ENCODE measurements at regions not wholly inside any gene's neighbourhood (a gene's known extent, or its start where the extent isn't known, plus 50 kb on each side); places are given as distances from the start of the nearest gene placed in this dataset.

- no peaks in the 10 kb centered on the region for H3K36me3 ChIP-seq (ENCODE audit: control insufficient read depth, low read depth, low read length)
- H3K27ac ChIP-seq (ENCODE audit: low read length): no peak overlapping the region
- no peak overlapping the region for H3K4me3 ChIP-seq (ENCODE audit: low read length)
- H3K9me3 ChIP-seq (ENCODE audit: control insufficient read depth, low read depth, low read length): no peaks in the 10 kb centered on the region
- no peaks in the 10 kb centered on the region for H3K4me1 ChIP-seq (ENCODE audit: control insufficient read depth, low read depth, low read length)
- H3K27me3 ChIP-seq (ENCODE audit: control insufficient read depth, insufficient read depth, low read length): no peaks in the 10 kb centered on the region
- H3K9ac ChIP-seq (ENCODE audit: low read length): no peak overlapping the region
Observed at GRCh38 chr7:119916501-119916900, 356.5 kb upstream of the KCND2 start.

- H3K27me3 ChIP-seq (ENCODE audit: control insufficient read depth, insufficient read depth, low read length): no peaks in the 10 kb centered on the region
- no peak overlapping the region for H3K27ac ChIP-seq (ENCODE audit: low read length)
- H3K4me3 ChIP-seq (ENCODE audit: low read length): no peak overlapping the region
- no peak overlapping the region for H3K9ac ChIP-seq (ENCODE audit: low read length)
- no peaks in the 10 kb centered on the region for H3K4me1 ChIP-seq (ENCODE audit: control insufficient read depth, low read depth, low read length)
- no peaks in the 10 kb centered on the region for H3K9me3 ChIP-seq (ENCODE audit: control insufficient read depth, low read depth, low read length)
- H3K36me3 ChIP-seq (ENCODE audit: control insufficient read depth, low read depth, low read length): no peaks in the 10 kb centered on the region
Observed at GRCh38 chr7:119918185-119918584, 354.8 kb upstream of the KCND2 start.

- no peaks in the 10 kb centered on the region for H3K4me1 ChIP-seq (ENCODE audit: control insufficient read depth, low read depth, low read length)
- H3K27ac ChIP-seq (ENCODE audit: low read length): no peak overlapping the region
- H3K9me3 ChIP-seq (ENCODE audit: control insufficient read depth, low read depth, low read length): no peaks in the 10 kb centered on the region
- H3K27me3 ChIP-seq (ENCODE audit: control insufficient read depth, insufficient read depth, low read length): no peaks in the 10 kb centered on the region
- H3K9ac ChIP-seq (ENCODE audit: low read length): no peak overlapping the region
- no peaks in the 10 kb centered on the region for H3K36me3 ChIP-seq (ENCODE audit: control insufficient read depth, low read depth, low read length)
- H3K4me3 ChIP-seq (ENCODE audit: low read length): no peak overlapping the region
Observed at GRCh38 chr7:119919986-119920385, 353.0 kb upstream of the KCND2 start.

- H3K27ac ChIP-seq (ENCODE audit: low read length): no peak overlapping the region
- no peaks in the 10 kb centered on the region for H3K9me3 ChIP-seq (ENCODE audit: control insufficient read depth, low read depth, low read length)
- no peaks in the 10 kb centered on the region for H3K4me1 ChIP-seq (ENCODE audit: control insufficient read depth, low read depth, low read length)
- no peak overlapping the region for H3K9ac ChIP-seq (ENCODE audit: low read length)
- H3K36me3 ChIP-seq (ENCODE audit: control insufficient read depth, low read depth, low read length): no peaks in the 10 kb centered on the region
- H3K4me3 ChIP-seq (ENCODE audit: low read length): no peak overlapping the region
- no peaks in the 10 kb centered on the region for H3K27me3 ChIP-seq (ENCODE audit: control insufficient read depth, insufficient read depth, low read length)
Observed at GRCh38 chr7:119925581-119926289, 347.2 kb upstream of the KCND2 start.

- Histone ChIP-seq H3K9ac (ENCODE audit: low read length) (no peak overlapping the region), H3K27me3 (ENCODE audit: control insufficient read depth, insufficient read depth, low read length) (no peaks in the 10 kb centered on the region), H3K4me1 (ENCODE audit: control insufficient read depth, low read depth, low read length) (no peaks in the 10 kb centered on the region), H3K4me3 (ENCODE audit: low read length) (no peak overlapping the region), H3K9me3 (ENCODE audit: control insufficient read depth, low read depth, low read length) (no peaks in the 10 kb centered on the region), H3K36me3 (ENCODE audit: control insufficient read depth, low read depth, low read length) (no peaks in the 10 kb centered on the region), H3K27ac (ENCODE audit: low read length) (no peak overlapping the region)
Observed at GRCh38 chr7:119929891-119930290, 343.1 kb upstream of the KCND2 start.

- H3K9ac ChIP-seq (ENCODE audit: low read length): no peak overlapping the region
- H3K27ac ChIP-seq (ENCODE audit: low read length): no peak overlapping the region
- no peaks in the 10 kb centered on the region for H3K9me3 ChIP-seq (ENCODE audit: control insufficient read depth, low read depth, low read length)
- H3K36me3 ChIP-seq (ENCODE audit: control insufficient read depth, low read depth, low read length): no peaks in the 10 kb centered on the region
- no peak overlapping the region for H3K4me3 ChIP-seq (ENCODE audit: low read length)
- H3K4me1 ChIP-seq (ENCODE audit: control insufficient read depth, low read depth, low read length): no peaks in the 10 kb centered on the region
- no peaks in the 10 kb centered on the region for H3K27me3 ChIP-seq (ENCODE audit: control insufficient read depth, insufficient read depth, low read length)
Observed at GRCh38 chr7:119931230-119931824, 341.6 kb upstream of the KCND2 start.

- Histone ChIP-seq H3K9me3 (ENCODE audit: control insufficient read depth, low read depth, low read length) (no peaks in the 10 kb centered on the region), H3K9ac (ENCODE audit: low read length) (no peak overlapping the region), H3K36me3 (ENCODE audit: control insufficient read depth, low read depth, low read length) (no peaks in the 10 kb centered on the region), H3K27ac (ENCODE audit: low read length) (no peak overlapping the region), H3K4me1 (ENCODE audit: control insufficient read depth, low read depth, low read length) (no peaks in the 10 kb centered on the region), H3K27me3 (ENCODE audit: control insufficient read depth, insufficient read depth, low read length) (no peaks in the 10 kb centered on the region), H3K4me3 (ENCODE audit: low read length) (no peak overlapping the region)
Observed at GRCh38 chr7:119935418-119936025, 337.5 kb upstream of the KCND2 start.

- H3K9ac ChIP-seq (ENCODE audit: low read length): no peak overlapping the region
- no peaks in the 10 kb centered on the region for H3K27me3 ChIP-seq (ENCODE audit: control insufficient read depth, insufficient read depth, low read length)
- H3K9me3 ChIP-seq (ENCODE audit: control insufficient read depth, low read depth, low read length): no peaks in the 10 kb centered on the region
- H3K4me3 ChIP-seq (ENCODE audit: low read length): no peak overlapping the region
- H3K36me3 ChIP-seq (ENCODE audit: control insufficient read depth, low read depth, low read length): no peaks in the 10 kb centered on the region
- no peaks in the 10 kb centered on the region for H3K4me1 ChIP-seq (ENCODE audit: control insufficient read depth, low read depth, low read length)
- no peak overlapping the region for H3K27ac ChIP-seq (ENCODE audit: low read length)
Observed at GRCh38 chr7:119936836-119937235, 336.1 kb upstream of the KCND2 start.

- no peaks in the 10 kb centered on the region for H3K36me3 ChIP-seq (ENCODE audit: control insufficient read depth, low read depth, low read length)
- no peak overlapping the region for H3K9ac ChIP-seq (ENCODE audit: low read length)
- H3K4me1 ChIP-seq (ENCODE audit: control insufficient read depth, low read depth, low read length): no peaks in the 10 kb centered on the region
- H3K27me3 ChIP-seq (ENCODE audit: control insufficient read depth, insufficient read depth, low read length): no peaks in the 10 kb centered on the region
- no peak overlapping the region for H3K27ac ChIP-seq (ENCODE audit: low read length)
- H3K9me3 ChIP-seq (ENCODE audit: control insufficient read depth, low read depth, low read length): no peaks in the 10 kb centered on the region
- no peak overlapping the region for H3K4me3 ChIP-seq (ENCODE audit: low read length)
Observed at GRCh38 chr7:119937745-119938144, 335.2 kb upstream of the KCND2 start.

GRCh38 chr7:119943942-119944600 lies 328.9 kb upstream of the KCND2 start:
- H3K9ac ChIP-seq (ENCODE audit: low read length): no peak overlapping the region
- H3K27me3 ChIP-seq (ENCODE audit: control insufficient read depth, insufficient read depth, low read length): no peaks in the 10 kb centered on the region
- H3K4me3 ChIP-seq (ENCODE audit: low read length): no peak overlapping the region
- H3K36me3 ChIP-seq (ENCODE audit: control insufficient read depth, low read depth, low read length): no peaks in the 10 kb centered on the region
- H3K4me1 ChIP-seq (ENCODE audit: control insufficient read depth, low read depth, low read length): no peaks in the 10 kb centered on the region
- no peak overlapping the region for H3K27ac ChIP-seq (ENCODE audit: low read length)
- no peaks in the 10 kb centered on the region for H3K9me3 ChIP-seq (ENCODE audit: control insufficient read depth, low read depth, low read length)

- no peak overlapping the region for H3K27ac ChIP-seq (ENCODE audit: low read length)
- H3K4me1 ChIP-seq (ENCODE audit: control insufficient read depth, low read depth, low read length): no peaks in the 10 kb centered on the region
- H3K9ac ChIP-seq (ENCODE audit: low read length): no peak overlapping the region
- no peaks in the 10 kb centered on the region for H3K9me3 ChIP-seq (ENCODE audit: control insufficient read depth, low read depth, low read length)
- no peak overlapping the region for H3K4me3 ChIP-seq (ENCODE audit: low read length)
- H3K27me3 ChIP-seq (ENCODE audit: control insufficient read depth, insufficient read depth, low read length): no peaks in the 10 kb centered on the region
- H3K36me3 ChIP-seq (ENCODE audit: control insufficient read depth, low read depth, low read length): no peaks in the 10 kb centered on the region
Observed at GRCh38 chr7:119944601-119944972, 328.4 kb upstream of the KCND2 start.

Data from iPS-18a (cell line).